ENCODE measurements at regions not wholly inside any gene's neighbourhood (a gene's known extent, or its start where the extent isn't known, plus 50 kb on each side); places are given as distances from the start of the nearest gene placed in this dataset.

GRCh38 chr3:127493924-127494646 is 96.4 kb downstream of the TPRA1 start:
- ATAC-seq (no peak), DNase-seq (ENCODE audit: low read depth in 1 of 2, low spot score in 1 of 2) (no peak), FAIRE-seq (no peak)
- TF ChIP-seq HEYL (CRISPR knock-in tag; IDR thresholded peaks at IDR 0.05), result no peak
- TF ChIP-seq RFX5 (IDR thresholded peaks at IDR 0.05), result no peak
- Histone ChIP-seq H3K27ac (no peak overlapping the region), H3K4me1 (no peaks in the 10 kb centered on the region), H3K9me3 (no peaks in the 10 kb centered on the region; the same call in 2 of the 3 replicates), H3K4me3 (no peak overlapping the region), H3K4me2 (no peak overlapping the region)
- ChIA-PET CTCF (interaction anchor here (0.9 kb wide), 1 partner anchor 36 kb away, joined by 3 read pairs; no protein-coding TSS in a partner anchor), POLR2A (no interaction called here)
- WGBS (ENCODE audit: missing lambda C conversion rate), result 20% methylated on average over 3 of the region's 4 CpGs

GRCh38 chr3:127492426-127492825 is 98.1 kb downstream of the TPRA1 start:
- no peaks in the 10 kb centered on the region for H3K4me1 ChIP-seq
- ChIA-PET POLR2A (no interaction called here), CTCF (no interaction called here)
- no peak for FAIRE-seq
- DNase-seq (ENCODE audit: low read depth in 1 of 2, low spot score in 1 of 2), result no peak
- TF ChIP-seq JUNB (IDR thresholded peaks at IDR 0.05), result no peak
- TF ChIP-seq REST (IDR thresholded peaks at IDR 0.05), result no peak
- TF ChIP-seq NFE2L2 (conservative IDR thresholded peaks at IDR 0.05; ENCODE audit: low read length), result no peak
- no peak for TF ChIP-seq CTCF (IDR thresholded peaks at IDR 0.05)
- no peak for TF ChIP-seq RAD21 (conservative IDR thresholded peaks at IDR 0.05 in 1 of 2, IDR thresholded peaks at IDR 0.05 in 1 of 2)
- TF ChIP-seq HOXA7 (CRISPR knock-in tag; IDR thresholded peaks at IDR 0.05), result no peak
- no peak for TF ChIP-seq ESRRA (IDR thresholded peaks at IDR 0.05; ENCODE audit: borderline replicate concordance, low read length)
- no peak for TF ChIP-seq SMC3 (IDR thresholded peaks at IDR 0.05)
- TF ChIP-seq E2F6 (IDR thresholded peaks at IDR 0.05; ENCODE audit: borderline replicate concordance, low read depth), result no peak
- TF ChIP-seq PHF8 (IDR thresholded peaks at IDR 0.05; ENCODE audit: borderline replicate concordance, low read depth), result no peak
- TF ChIP-seq ZSCAN20 (CRISPR knock-in tag; IDR thresholded peaks at IDR 0.05), result no peak
- TF ChIP-seq SREBF2 (IDR thresholded peaks at IDR 0.05), result no peak
- TF ChIP-seq POLR2A (IDR thresholded peaks at IDR 0.05; ENCODE audit: low read length), result no peak
- TF ChIP-seq TFCP2L1 (CRISPR knock-in tag; IDR thresholded peaks at IDR 0.05), result no peak
- no peak for TF ChIP-seq CEBPB (IDR thresholded peaks at IDR 0.05)
- no peak for TF ChIP-seq TP53 (CRISPR knock-in tag; IDR thresholded peaks at IDR 0.05)
- no peak for TF ChIP-seq RCOR1 (IDR thresholded peaks at IDR 0.05; ENCODE audit: low read depth, low read length)
- no peak for TF ChIP-seq NPAS2 (CRISPR knock-in tag; IDR thresholded peaks at IDR 0.05; ENCODE audit: borderline replicate concordance)
- TF ChIP-seq FOSB (CRISPR knock-in tag; IDR thresholded peaks at IDR 0.05), result no peak
- no peak for TF ChIP-seq EP300 (IDR thresholded peaks at IDR 0.05)
- 0% methylated on average over 1 of the region's 2 CpGs for WGBS (ENCODE audit: missing lambda C conversion rate)
- H3K9me3 ChIP-seq, result no peaks in the 10 kb centered on the region; the same call in 2 of the 3 replicates
- H3K4me2 ChIP-seq, result no peak overlapping the region
- no peak overlapping the region for H3K27ac ChIP-seq
- ATAC-seq, result no peak
- H3K4me3 ChIP-seq, result no peak overlapping the region
